Cardiac muscle cell (in vitro differentiated cells and primary cell): ENCODE measurements at regions not wholly inside any gene's neighbourhood (a gene's known extent, or its start where the extent isn't known, plus 50 kb on each side); places are given as distances from the start of the nearest gene placed in this dataset.

Source experiments
- DNase-seq, 2 donors: peaks; one replicate each; pipeline versions ENCODE4 v3.0.0 to v3.0.0-alpha.2; 2010 to 2017; ENCODE audit warnings: low read depth in 1 of 2, low spot score in 1 of 2
- H3K27ac ChIP-seq: fragments of 200-600 bp; sonication (generic); 2 replicates; pipeline ENCODE4 v1.5.1; 2016
- H3K27me3 ChIP-seq: fragments of 200-600 bp; sonication (generic); 2 replicates; pipeline ENCODE4 v1.6.0; 2016; ENCODE audit warnings: control low read depth
- H3K36me3 ChIP-seq: fragments of 200-600 bp; sonication (generic); 2 replicates; pipeline ENCODE4 v1.5.1; 2016; ENCODE audit warnings: control low read depth
- H3K4me1 ChIP-seq: fragments of 200-600 bp; sonication (generic); 2 replicates; pipeline ENCODE4 v1.8.1; 2017; ENCODE audit warnings: low read depth, mild to moderate bottlenecking, mixed run types
- H3K4me3 ChIP-seq: fragments of 200-600 bp; sonication (generic); 2 replicates; pipeline ENCODE4 v1.5.1; 2016; ENCODE audit warnings: mild to moderate bottlenecking
- H3K9me3 ChIP-seq: fragments of 200-600 bp; sonication (generic); 2 replicates; pipeline ENCODE4 v1.5.1; 2017; ENCODE audit warnings: low read depth, mild to moderate bottlenecking, control low read depth
- CTCF ChIP-seq: IDR thresholded peaks from 2 replicates; pipeline ENCODE4 v1.5.1; 2012; ENCODE audit warnings: low read depth, mild to moderate bottlenecking, low read length

GRCh38 chrX:8861908-8862307 is 60.7 kb upstream of the FAM9A start:
- Histone ChIP-seq H3K9me3 (no peaks in the 10 kb centered on the region), H3K4me3 (no peak overlapping the region), H3K27ac (no peak overlapping the region), H3K4me1 (no peaks in the 10 kb centered on the region), H3K36me3 (no peaks in the 10 kb centered on the region), H3K27me3 (no peaks in the 10 kb centered on the region)
- no peak for TF ChIP-seq CTCF
- no peak for DNase-seq

- no peak overlapping the region for H3K4me3 ChIP-seq
- no peaks in the 10 kb centered on the region for H3K4me1 ChIP-seq
- H3K27ac ChIP-seq = no peak overlapping the region
- DNase-seq = peak in 1 of 2 donors; percentile 46
- H3K9me3 ChIP-seq = no peaks in the 10 kb centered on the region
- no peaks in the 10 kb centered on the region for H3K36me3 ChIP-seq
- no peak for TF ChIP-seq CTCF
- H3K27me3 ChIP-seq = no peaks in the 10 kb centered on the region
Observed at GRCh38 chrX:8851231-8851886, 50.2 kb upstream of the FAM9A start.
